ENCODE measurements at regions not wholly inside any gene's neighbourhood (a gene's known extent, or its start where the extent isn't known, plus 50 kb on each side); places are given as distances from the start of the nearest gene placed in this dataset.

GRCh38 chr10:36540611-36541010, 584.8 kb upstream of the ANKRD30A start:
- no peak for TF ChIP-seq CTCF (IDR thresholded peaks at IDR 0.05)
- TF ChIP-seq EZH2 (IDR thresholded peaks at IDR 0.05; ENCODE audit: borderline replicate concordance, insufficient read depth, low read depth, low read length, poor library complexity, severe bottlenecking): no peak

All from B cell (primary cell).